Activated CD4-positive, CD25-positive, alpha-beta regulatory T cell treated with anti-CD3 and anti-CD28 coated beads, Interleukin-2, amount 50 U/mL, for 24 hours (primary cell): ENCODE measurements at regions not wholly inside any gene's neighbourhood (a gene's known extent, or its start where the extent isn't known, plus 50 kb on each side); places are given as distances from the start of the nearest gene placed in this dataset.

Experiments used
- ATAC-seq, 2 donors: fragments of 150-1000 bp; cut with Tn5 transposase; one replicate each; pipeline ENCODE4 v1.10.0; 2021; ENCODE audit warnings: mild to moderate bottlenecking in 1 of 2, moderate library complexity in 1 of 2

DNA sequence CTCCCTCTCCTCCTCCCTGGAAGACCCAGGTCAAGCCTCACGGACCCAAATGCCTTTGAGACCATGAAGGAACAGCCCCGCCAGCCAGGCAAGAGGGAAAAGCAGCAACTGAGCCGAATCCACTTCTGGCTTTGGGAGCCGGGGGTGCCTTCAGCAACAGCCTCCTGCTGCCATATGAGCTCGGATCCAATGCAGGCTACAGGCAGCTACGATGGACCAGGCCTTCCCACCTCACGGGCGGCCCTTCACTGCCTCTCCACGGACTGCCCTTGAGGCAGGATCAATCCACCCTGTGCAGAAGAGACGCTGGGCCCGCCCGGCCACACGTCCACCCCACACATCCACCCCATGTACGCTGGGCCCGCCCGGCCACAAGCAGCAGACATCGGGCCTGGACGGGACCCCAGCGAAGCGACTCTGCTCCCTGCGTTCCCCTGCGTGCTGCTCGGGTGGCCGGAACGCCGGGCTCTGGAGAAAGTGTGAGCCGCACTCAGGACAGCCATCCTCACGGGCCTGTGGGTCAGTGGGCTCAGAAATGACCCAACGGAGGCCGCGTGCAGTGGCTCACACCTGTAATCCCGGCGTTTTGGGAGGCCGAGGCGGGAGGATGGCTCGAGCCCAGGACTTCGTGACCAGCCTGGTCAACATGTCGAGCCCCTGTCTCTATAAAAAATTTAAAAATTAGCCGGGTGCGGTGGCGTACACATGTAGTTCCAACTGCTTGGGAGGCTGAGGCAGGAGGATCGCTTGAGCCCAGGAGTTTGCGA lies 82.0 kb downstream of the FOXL3 start:
- no peak for ATAC-seq

DNA sequence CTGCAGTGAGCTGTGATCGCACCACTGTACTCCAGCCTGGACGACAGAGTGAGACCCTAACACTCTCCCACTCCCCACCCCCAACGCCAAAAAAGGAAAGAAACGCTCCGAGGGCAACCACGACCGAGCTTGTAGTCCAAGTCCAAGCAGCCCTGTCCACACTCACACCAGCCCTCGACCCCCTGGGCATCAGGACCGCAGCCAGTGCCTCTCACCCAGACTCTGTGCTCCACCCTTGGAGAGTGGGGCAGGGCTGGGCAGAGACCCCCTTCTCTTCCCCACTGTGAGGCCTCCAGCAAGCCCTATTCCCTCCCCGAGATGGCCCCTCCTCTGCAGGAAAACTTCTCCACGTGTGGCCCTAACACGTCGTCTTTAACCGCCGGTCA lies 82.6 kb downstream of the FOXL3 start:
- no peak for ATAC-seq

DNA sequence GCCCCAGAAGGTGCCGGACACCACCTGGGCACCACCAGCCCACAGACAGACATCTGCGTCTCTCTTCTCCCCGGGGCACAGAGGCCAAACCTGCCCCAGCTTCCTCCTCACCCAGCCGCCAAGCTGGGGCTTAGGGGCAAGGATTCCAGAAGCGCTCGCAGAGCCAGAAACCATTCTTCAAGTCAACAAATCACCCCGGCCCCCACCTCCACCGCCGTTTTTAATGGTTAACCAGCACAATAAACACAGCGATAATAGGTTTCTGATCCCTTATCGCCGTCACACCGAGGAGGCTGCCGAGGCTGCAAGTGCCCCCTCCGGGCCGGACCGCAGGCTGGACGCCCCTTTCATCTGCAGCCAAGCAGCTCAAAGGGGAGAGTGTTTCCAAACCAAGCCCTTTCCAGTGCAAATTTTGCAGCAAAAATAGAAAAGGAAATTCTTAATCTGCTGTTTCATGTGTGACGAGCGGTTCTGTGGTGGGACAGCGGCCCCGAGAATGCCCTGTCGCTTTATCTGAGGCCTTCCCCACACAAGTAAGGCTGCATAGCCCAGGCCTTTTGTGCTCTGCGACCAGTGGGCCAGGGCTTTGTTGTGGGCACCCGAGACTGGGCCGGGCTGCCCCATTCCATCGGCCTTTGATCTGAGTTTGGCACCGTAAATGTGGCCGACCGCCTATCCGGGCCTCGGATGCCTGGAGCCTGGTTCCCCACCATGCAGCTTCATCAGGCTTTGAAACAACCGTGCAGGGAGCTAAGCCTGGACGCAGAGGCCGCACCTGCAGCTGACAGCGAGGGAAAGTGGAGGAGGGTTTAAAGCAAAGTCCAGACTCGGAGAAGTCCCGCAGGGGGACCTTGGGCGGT lies 83.2 kb downstream of the FOXL3 start:
- no peak for ATAC-seq

DNA sequence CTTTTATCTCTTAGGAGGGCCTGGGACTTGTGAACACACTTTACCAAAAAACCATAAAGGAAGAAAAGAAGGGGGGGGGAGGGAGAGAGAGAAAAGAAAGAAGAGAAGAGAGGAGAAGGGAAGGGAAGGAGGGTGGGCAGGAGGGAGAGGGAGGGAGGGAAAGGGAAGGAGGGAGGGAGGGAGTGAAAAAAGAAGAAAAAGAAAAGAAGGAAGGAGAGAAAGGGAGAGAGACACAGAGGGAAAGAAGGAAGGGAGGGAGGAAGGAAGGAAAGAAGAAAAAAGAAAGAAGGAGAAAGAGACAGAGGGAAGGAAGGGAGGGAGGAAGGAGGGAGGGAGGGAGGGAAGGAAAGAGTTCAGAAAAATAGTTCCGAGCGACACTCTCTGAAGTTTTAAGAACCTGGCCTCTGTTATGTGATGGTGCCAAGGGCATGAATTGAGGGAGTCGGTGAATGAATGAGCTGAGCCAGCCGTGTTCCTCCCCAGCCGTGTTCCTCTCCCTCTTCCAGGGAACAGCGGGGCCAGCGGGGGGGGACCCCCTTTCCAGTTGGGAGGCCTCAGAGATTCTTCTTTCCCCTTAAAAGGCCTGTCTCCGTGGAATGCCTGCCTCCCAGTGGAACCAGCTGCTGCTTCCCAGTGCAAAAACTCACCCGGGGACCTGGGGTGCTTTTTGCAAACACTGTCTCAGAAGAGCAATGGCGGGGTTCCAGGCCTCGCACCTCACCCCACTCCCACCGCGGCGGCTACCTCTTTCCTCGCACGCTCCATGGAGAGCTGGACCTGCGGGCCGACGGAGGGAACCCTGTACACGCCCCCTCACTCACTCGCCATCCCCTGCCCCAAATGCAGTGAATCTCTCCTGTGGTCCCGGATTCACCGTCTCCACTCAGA lies 84.1 kb downstream of the FOXL3 start:
- no peak for ATAC-seq

DNA sequence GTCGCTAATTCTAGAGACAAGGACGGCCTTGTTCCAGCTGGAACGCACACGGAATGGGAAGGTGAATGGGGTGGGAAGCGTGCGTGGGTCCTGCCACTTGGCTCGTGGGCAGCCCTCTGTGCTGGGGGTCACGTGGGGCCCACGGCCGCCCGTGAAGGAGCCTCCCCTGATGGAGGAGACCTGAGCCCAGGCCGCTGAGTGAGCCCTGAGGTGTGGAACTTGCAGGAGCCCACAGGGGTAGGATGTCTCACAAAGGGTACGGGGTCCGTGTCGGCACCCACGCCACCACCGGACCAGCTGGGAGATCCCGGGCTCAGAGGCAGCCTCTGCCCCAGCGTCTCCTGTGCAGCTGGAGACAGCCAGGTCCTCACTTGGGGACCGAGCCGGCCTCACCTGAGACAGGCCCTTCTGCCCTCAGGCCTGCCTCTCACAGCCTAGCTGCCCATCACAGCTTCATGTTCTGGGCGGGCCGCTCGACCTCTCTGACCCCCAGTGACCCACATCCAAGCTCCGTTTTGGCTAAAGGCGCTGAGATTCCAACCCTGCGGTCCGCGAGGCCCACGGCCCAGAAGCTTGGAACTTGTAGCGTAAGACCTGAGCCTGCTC lies 84.8 kb downstream of the FOXL3 start:
- ATAC-seq, result no peak

DNA sequence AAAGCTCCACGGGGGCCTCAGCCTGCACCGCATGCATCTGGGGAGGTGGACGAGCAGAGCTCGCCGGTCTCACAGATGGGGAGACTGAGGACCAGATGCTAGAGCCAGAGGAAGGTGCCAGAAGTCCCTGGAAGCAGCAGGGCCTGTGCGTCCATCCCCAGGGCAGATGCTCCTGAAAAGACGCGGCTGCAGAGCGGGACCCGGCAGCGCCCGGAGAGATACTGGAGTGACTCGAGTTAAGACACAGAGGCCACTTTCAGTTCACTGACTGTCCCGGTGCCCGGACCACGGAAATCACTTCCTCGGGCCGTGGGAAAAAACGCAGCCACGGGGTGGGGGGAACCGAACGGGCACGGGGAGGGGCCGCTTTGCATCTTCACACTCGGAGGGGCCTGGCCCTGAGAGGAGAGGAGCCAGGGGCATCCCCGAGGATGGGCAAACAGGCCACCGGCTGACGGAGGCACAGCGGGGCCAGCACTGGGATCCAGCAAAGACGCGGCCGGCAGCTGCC lies 85.4 kb downstream of the FOXL3 start:
- ATAC-seq, result no peak

DNA sequence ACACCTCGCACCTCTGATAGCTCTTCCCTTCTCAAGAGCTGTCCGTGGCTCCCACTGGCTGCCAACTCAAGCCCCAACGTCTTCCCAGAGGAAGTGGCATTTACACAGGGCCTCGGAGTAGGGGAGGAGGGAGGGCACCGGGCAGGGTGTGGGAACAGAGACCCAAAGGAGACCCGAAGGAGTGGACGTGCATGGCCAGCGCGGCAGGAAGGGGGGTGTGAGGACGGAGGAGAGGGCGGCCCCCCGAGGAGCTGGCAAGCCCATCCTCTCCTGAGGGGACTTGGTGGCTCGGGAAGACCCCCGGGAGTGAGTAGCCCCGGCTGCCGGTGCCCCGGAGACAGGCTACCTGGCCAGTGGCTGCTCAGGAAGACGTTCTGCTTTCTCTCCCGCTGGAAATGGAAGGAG lies 85.9 kb downstream of the FOXL3 start:
- no peak for ATAC-seq

DNA sequence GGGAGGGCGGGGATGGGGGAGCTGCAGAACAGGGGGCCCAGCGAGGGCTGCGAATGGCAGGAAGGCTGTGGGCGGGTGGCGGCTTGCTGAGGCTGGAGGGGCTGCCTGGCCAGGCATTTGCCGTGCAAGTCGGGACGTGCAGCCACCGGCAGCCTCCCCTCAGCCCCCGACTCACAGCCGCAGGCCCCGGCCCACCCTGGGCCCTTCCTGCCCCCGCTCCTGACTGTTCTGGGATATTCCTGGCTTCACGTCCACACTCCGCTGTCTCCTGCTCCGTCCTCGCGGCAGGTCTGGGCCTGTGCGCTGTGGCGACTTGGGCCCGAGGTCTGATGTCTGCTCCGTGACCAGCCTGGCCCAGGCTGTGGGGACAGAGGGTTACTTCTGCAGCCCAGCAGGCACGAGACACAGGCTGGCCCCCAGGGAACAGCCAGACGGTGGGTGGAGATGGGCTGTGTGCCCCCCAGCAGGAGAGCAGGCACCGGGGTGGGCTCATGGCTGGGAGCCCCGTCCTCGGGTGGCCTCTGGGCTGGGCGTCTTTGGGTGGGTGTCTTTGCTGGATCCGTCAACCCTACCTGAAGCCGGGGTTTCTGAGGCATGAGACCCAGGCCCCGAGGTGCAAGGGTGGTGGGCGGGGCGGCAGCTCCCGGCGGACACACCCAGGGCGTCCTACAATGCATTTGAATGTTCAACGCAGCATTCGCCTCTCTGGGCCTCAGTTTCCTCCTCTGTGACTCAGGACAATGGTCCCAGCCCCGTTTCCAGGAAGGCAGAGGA lies 86.5 kb downstream of the FOXL3 start:
- ATAC-seq, result no peak

DNA sequence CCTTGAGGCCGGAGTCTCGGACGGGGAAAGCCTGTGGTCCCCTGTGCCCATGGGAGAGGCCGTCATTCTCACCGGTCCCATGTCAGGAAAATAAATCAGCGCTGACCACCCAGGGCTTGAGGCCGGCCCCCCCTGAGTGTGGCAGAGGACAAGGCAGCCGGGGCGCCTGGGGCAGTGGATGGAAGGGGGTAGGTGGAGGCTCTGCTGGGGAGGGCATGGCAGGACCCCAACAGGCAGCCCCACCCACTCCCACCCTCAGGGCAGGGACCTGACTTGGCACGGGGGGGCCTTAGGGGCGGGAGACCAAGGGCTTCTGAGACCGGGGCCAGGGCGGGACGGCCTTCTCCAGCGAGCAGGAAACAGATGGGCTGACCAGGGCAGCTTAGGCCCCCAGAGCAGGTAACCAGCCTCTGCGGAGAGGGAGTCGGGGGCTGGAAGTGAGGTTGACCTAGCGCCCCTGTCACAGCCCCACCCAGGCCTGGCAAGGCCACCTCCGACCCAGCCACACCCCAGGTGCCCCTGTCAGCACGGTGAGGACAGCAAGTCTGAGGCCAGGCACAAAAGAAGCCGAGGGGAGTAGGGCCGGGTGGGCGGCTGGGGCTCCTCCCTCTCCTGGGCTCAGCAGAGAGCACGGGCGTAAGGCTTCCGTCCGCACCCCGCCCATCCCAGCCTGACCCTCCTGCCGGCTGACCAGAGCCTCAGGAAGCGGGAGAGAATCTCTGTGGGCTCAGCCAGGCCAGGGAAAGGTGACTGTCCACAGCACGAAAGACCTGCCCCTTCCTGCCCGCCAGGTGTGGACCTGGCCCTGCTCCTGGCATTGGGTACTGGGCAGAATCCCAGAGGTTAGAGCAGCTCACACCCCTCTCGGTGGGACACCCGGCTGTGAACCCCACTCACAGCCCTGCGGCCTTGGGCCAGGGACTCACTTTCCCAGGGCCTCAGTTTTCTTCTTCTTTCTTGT lies 87.4 kb downstream of the FOXL3 start:
- no peak for ATAC-seq

DNA sequence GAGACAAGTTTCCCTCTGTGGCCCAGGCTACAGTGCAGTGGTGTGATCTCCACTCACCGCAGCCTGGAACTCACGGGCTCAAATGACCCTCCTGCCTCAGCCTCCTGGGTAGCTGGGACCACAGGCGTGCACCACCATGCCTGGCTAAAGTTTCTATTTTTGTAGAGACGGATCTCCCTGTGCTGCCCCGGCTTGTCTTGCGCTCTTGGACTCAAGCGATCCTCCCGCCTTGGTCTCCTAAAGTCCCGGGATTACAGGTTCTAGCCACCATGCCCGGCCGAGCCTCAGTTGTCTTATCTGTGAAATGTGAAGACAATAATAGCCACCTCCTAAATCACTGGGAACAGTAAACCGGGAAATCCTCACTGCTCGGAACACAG lies 88.1 kb downstream of the FOXL3 start:
- no peak for ATAC-seq

DNA sequence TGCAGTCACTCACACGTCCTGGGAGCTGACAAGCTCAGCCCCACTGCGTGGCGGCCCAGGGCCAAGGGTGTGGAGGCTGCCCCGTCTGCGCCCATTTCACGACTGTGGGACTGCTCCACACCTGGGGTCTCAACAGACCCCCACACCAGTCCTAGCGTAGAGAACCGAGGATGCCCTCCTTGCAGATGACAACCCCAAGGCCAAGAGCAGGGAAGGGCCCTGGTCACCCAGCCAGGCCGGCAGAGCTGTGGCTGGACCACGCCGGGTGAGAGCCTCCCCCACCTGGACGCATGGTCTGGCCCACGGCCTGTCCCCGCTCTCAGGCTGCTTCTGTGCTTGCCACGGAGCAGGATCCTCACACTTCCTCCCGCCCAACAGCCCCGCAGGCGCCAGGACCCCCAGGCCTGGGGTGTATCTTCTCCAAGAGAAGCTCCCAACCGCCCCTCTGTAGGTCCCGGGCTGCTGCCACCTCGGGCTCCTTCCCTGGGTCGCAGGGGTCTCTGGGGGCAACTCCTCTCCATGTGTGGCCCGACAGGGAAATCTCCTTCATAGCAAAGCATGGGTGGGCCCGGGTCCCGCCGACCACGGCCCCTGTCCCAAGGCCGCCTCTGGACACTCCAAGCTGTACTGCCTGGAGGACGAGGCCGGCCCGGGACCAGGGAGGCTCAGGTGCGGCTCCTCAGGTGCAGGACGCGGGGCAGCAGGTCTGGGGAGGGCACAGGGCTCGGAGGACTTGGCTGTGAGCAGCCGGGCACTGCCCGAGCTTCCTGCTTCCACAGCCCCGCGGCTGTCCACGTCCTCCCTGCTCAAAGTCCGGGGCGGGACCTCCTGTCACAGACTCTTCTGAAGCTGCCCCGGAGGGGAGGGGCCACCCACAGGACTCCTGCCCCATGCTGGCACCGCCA lies 88.8 kb downstream of the FOXL3 start:
- no peak for ATAC-seq

DNA sequence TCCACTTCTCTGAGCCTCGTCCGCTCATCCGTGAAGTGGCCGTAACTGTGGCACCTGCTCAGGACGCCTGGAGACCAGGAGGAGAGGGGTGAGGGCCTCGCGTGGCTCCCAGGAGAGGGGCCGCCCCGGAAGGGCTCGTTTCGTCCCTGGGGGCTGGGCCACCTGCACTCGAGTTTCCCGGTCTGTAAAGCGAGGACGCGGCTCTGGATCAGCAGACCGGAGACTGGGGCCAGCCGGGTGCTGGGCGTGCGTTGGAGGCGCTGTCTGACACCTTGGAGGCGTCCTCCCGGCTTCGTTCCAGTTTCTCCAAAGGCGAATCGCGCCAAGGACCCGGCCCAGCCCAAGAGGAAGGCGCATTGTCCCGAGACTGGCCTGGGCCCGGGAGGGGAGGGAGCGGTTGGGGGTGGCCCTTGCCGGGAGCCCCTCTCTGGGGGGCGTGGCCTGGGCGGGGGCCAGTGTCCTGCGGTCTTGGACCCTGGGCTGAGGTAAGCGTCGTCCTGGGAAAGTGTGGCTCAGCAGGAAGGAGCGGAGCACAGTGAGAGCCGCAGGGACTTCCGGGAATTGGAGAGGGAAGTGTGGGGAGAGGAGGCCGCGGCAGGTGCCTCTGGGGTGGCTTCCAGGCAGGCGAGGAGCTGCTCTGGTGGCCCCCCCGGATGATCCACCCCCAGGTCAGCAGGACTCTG lies 89.6 kb downstream of the FOXL3 start:
- ATAC-seq, result no peak

DNA sequence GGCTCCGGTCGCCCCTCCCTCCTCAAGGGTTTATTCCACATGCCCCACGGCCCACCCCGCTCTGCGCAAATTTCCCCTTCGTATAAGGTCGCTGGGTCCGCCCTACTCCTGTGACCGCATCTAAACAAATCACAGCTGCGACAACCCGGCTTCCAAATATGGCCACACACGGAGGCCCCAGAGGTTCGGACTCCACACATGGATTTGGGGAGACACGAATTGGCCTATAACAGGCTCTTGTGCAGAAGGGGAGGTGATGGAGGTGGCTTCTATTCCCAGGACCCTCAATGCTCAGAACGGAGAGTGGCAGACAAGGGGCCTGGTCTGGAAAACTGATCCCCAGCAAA lies 90.1 kb downstream of the FOXL3 start:
- no peak for ATAC-seq

DNA sequence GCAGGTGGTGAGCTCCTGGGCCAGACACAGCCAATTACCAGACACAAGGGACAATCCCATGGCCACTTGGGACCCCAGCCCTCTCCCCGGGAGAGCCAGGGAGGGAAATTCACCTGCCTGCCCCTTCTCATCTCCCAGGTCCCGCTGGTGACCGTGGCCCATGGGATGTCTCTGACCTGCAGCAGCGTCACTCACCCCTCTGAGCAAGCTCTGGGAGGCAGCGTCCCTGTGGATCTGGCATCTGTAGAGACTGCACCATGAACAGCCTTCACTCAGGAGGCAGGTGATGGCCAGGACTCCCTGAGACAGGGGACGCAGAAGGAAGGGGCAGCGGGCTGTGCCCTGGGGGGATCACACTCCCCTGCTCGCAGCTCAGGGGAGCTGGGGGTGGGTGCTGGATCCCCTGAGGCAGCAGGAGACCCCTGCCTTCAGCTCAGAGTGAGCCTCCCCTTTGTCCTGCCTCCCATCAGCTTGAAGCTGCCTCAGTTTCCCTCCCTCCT lies 90.8 kb downstream of the FOXL3 start:
- ATAC-seq, result no peak

DNA sequence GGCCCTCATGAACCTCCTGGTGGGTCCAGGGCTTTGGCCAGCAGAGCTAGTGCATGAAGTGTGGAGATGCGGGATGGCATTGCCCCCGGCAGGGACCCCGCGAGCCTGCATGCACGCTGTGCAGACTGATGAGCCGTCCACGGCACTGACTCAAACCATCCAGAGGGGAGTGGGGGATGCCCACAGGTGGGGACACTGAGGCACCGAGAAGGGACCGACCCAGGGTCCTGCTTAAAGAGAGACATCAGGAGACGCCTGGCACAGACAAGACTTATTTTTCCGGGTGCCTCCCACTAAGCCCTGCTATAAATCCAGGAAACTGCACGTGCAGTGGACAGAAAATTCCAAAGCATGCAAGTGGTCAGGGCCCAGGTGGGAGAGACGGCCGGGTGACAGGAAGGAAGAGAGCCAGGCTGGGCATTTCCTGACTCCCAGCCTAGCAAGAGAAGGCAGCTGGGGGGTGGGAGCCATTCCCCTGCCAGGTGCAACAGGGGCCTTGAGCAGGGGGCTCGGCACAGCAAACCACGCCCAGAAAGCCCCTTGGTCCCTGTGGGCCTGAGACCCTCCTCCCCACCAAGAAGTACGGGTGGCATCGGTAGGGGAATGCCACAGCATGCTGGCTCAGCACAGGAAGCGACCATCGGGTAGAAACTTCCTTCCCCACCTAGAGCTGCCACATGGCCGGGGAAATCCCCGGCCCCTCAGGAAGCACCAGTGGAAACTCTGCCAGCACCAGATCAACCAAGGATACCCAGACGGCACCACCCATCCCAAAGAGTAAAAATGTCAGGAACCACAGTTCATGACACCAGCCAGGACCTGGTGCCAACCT lies 91.5 kb downstream of the FOXL3 start:
- ATAC-seq, result peak; percentile 57 to 73

DNA sequence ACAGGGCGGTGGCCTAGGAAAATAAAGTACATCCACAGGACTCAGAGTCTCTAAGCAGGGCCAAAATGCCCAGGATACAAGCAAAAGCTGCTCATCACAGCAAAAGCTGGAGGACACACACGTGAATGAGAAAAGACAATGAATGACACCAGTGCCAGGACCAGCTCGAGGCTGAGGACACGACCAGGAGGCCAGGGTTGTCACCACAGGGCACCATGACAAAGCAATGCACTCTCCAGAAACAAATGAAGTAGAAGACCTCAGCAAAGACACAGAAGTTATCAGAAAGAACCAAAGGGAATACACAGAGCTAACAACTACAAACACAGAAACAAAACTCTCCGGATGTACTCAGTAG lies 92.1 kb downstream of the FOXL3 start:
- peak; percentile 5 to 12 for ATAC-seq

DNA sequence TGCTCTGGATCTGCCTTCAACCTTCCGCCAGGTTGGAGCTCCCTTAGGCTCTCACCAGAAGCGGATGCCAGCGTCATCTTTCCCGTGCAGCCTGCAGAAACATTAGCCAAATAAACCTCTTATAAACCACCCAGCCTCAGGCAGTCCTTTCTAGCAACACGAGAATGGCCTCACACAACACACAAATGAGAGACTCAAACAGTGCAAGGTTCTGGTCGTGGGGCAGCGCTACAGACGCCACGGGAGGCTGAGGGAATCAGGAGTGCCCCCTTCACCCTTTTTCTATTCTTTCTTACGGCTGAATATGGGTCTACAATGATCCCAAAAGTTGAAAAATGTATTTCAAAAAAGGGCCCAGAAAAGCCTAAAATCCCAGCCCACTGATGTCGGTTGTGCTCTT lies 96.4 kb downstream of the FOXL3 start:
- ATAC-seq, result no peak
